Suprapubic skin (tissue), 4 donors: ENCODE measurements at regions not wholly inside any gene's neighbourhood (a gene's known extent, or its start where the extent isn't known, plus 50 kb on each side); places are given as distances from the start of the nearest gene placed in this dataset.

Source experiments
- EP300 ChIP-seq: sonication (generic); formaldehyde crosslinking; IDR thresholded peaks from one replicate; pipeline ENCODE4 v1.6.1; 2017; ENCODE audit warnings: antibody characterized with exemption
- POLR2A ChIP-seq, 2 donors: fragments of 450-650 bp; IDR thresholded peaks; one replicate each; pipeline ENCODE4 v1.6.1; 2017; ENCODE audit warnings: antibody characterized with exemption in 2 of 2, mild to moderate bottlenecking in 2 of 2, moderate library complexity in 2 of 2
- POLR2AphosphoS5 ChIP-seq, 3 donors: sonication (generic); formaldehyde crosslinking; IDR thresholded peaks; one replicate each; pipeline ENCODE4 v1.6.1; 2017; ENCODE audit warnings: antibody characterized with exemption in 3 of 3
- TF ChIP-seq, protein P1 (sequence below), 2 donors: fragments of 200-600 bp in 1 of 2; fragments of 450-650 bp in 1 of 2; sonication (generic) in 1 of 2; IDR thresholded peaks; one replicate each; pipeline ENCODE4 v1.5.1; 2016 to 2019; ENCODE audit warnings: antibody characterized with exemption in 2 of 2, mild to moderate bottlenecking in 1 of 2, moderate library complexity in 1 of 2

GRCh38 chr15:31510057-31510456, 183.4 kb downstream of the KLF13 start:
- TF ChIP-seq EP300 (no peak), POLR2A (IDR thresholded peaks at IDR 0.05) (no peak), POLR2AphosphoS5 (IDR thresholded peaks at IDR 0.05) (no peak)
- TF ChIP-seq, protein P1, sequence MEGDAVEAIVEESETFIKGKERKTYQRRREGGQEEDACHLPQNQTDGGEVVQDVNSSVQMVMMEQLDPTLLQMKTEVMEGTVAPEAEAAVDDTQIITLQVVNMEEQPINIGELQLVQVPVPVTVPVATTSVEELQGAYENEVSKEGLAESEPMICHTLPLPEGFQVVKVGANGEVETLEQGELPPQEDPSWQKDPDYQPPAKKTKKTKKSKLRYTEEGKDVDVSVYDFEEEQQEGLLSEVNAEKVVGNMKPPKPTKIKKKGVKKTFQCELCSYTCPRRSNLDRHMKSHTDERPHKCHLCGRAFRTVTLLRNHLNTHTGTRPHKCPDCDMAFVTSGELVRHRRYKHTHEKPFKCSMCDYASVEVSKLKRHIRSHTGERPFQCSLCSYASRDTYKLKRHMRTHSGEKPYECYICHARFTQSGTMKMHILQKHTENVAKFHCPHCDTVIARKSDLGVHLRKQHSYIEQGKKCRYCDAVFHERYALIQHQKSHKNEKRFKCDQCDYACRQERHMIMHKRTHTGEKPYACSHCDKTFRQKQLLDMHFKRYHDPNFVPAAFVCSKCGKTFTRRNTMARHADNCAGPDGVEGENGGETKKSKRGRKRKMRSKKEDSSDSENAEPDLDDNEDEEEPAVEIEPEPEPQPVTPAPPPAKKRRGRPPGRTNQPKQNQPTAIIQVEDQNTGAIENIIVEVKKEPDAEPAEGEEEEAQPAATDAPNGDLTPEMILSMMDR (IDR thresholded peaks at IDR 0.05): no peak
